Transverse colon (tissue), 4 donors: ENCODE measurements at regions not wholly inside any gene's neighbourhood (a gene's known extent, or its start where the extent isn't known, plus 50 kb on each side); places are given as distances from the start of the nearest gene placed in this dataset.

Source experiments
- CTCF ChIP-seq, 5 experiments: fragments of 200-600 bp in 3 of 5; fragments of 450-650 bp in 2 of 5; sonication (generic) in 3 of 5; IDR thresholded peaks; 1 replicate in 2 of 5; 2 replicates in 3 of 5; pipeline ENCODE4 v1.5.1; 2016 to 2017; ENCODE audit warnings: antibody characterized with exemption in 5 of 5, inconsistent platforms in 3 of 5, mild to moderate bottlenecking in 2 of 5, moderate library complexity in 1 of 5
- EP300 ChIP-seq: sonication (generic); formaldehyde crosslinking; IDR thresholded peaks from one replicate; pipeline ENCODE4 v1.6.1; 2017; ENCODE audit warnings: antibody characterized with exemption, low read depth
- POLR2A ChIP-seq: fragments of 450-650 bp; IDR thresholded peaks from one replicate; pipeline ENCODE4 v1.6.1; 2016; ENCODE audit warnings: antibody characterized with exemption, mild to moderate bottlenecking, moderate library complexity
- POLR2AphosphoS5 ChIP-seq, 3 donors: sonication (generic); formaldehyde crosslinking; IDR thresholded peaks; one replicate each; pipeline ENCODE4 v1.6.1; 2016; ENCODE audit warnings: antibody characterized with exemption in 3 of 3

- TF ChIP-seq POLR2A (no peak), POLR2AphosphoS5 (IDR thresholded peaks at IDR 0.05) (no peak), CTCF (IDR thresholded peaks at IDR 0.05) (no peak), EP300 (no peak)
These were observed 1416.5 kb upstream of the SPRY2 start for GRCh38 chr13:81757348-81757970.
